ENCODE measurements at regions not wholly inside any gene's neighbourhood (a gene's known extent, or its start where the extent isn't known, plus 50 kb on each side); places are given as distances from the start of the nearest gene placed in this dataset.

GRCh38 chr7:113775401-113775800, 143.4 kb downstream of the PPP1R3A start:
- TF ChIP-seq CTCF (IDR thresholded peaks at IDR 0.05) (no peak), POLR2A (IDR thresholded peaks at IDR 0.05) (no peak)
